Neural crest cell (in vitro differentiated cells): ENCODE measurements at regions not wholly inside any gene's neighbourhood (a gene's known extent, or its start where the extent isn't known, plus 50 kb on each side); places are given as distances from the start of the nearest gene placed in this dataset.

Source experiments
- DNase-seq: peaks from one replicate; pipeline ENCODE4 v3.0.0; 2021; ENCODE audit warnings: low read depth, mixed read lengths, low spot score
- H3K27ac Mint-ChIP-seq: one replicate; pipeline ENCODE4 v1.8.0; 2021; ENCODE audit warnings: mild to moderate bottlenecking, mixed read lengths; ENCODE audit not compliant: unreplicated experiment
- H3K27me3 Mint-ChIP-seq: 2 replicates; pipeline ENCODE4 v1.8.0; 2021; ENCODE audit warnings: low read depth, mild to moderate bottlenecking, mixed read lengths
- H3K36me3 Mint-ChIP-seq: 2 replicates; pipeline ENCODE4 v1.8.0; 2021; ENCODE audit warnings: low read depth, mild to moderate bottlenecking, mixed read lengths
- H3K4me1 Mint-ChIP-seq: 2 replicates; pipeline ENCODE4 v1.8.0; 2021; ENCODE audit warnings: mixed read lengths
- H3K4me3 Mint-ChIP-seq: one replicate; pipeline ENCODE4 v1.8.0; 2021; ENCODE audit warnings: mild to moderate bottlenecking, mixed read lengths
- H3K9me3 Mint-ChIP-seq: 2 replicates; pipeline ENCODE4 v1.8.0; 2021; ENCODE audit warnings: mixed read lengths
- CTCF ChIP-seq: fragments of 200-600 bp; sonication (generic); conservative IDR thresholded peaks from 2 replicates; pipeline ENCODE4 v1.5.0; 2021; ENCODE audit warnings: antibody characterized with exemption, mild to moderate bottlenecking

GRCh38 chr17:27990979-27991378 is 51.5 kb upstream of the NLK start:
- Mint-ChIP-seq H3K36me3 (no peaks in the 10 kb centered on the region), H3K27me3 (no peaks in the 10 kb centered on the region), H3K4me1 (peaks cover 9% of the 10 kb centered on the region), H3K27ac (no peak overlapping the region), H3K9me3 (no peaks in the 10 kb centered on the region), H3K4me3 (no peak overlapping the region)
- no peak for DNase-seq
- no peak for TF ChIP-seq CTCF

- Mint-ChIP-seq H3K9me3 (no peaks in the 10 kb centered on the region), H3K27ac (no peak overlapping the region), H3K27me3 (no peaks in the 10 kb centered on the region), H3K4me1 (peaks cover 10% of the 10 kb centered on the region), H3K36me3 (no peaks in the 10 kb centered on the region), H3K4me3 (no peak overlapping the region)
- no peak for DNase-seq
- TF ChIP-seq CTCF, result no peak
Measured at GRCh38 chr17:27991462-27991993, 50.9 kb upstream of the NLK start.
